Neural cell (in vitro differentiated cells): ENCODE measurements at regions not wholly inside any gene's neighbourhood (a gene's known extent, or its start where the extent isn't known, plus 50 kb on each side); places are given as distances from the start of the nearest gene placed in this dataset.

Experiments used
- CTCF ChIP-seq: fragments of 450-650 bp; IDR thresholded peaks from 2 replicates; pipeline ENCODE4 v1.5.1; 2014; ENCODE audit warnings: antibody characterized with exemption, mild to moderate bottlenecking, moderate library complexity; ENCODE audit not compliant: poor library complexity, severe bottlenecking
- EP300 ChIP-seq: fragments of 450-650 bp; conservative IDR thresholded peaks from 2 replicates; pipeline ENCODE4 v1.6.1; 2014; ENCODE audit warnings: antibody characterized with exemption, mild to moderate bottlenecking, moderate library complexity; ENCODE audit not compliant: poor library complexity, severe bottlenecking
- EZH2 ChIP-seq: fragments of 200-600, 300-800 bp; shearing (Covaris generic), sonication (generic); IDR thresholded peaks from 2 replicates; pipeline ENCODE4 v1.6.1; 2014; ENCODE audit warnings: antibody characterized with exemption, low read length, borderline replicate concordance, mild to moderate bottlenecking; ENCODE audit not compliant: insufficient read depth, poor library complexity, severe bottlenecking
- MXI1 ChIP-seq: fragments of 450-650 bp; conservative IDR thresholded peaks from 2 replicates; pipeline ENCODE4 v1.6.1; 2014; ENCODE audit warnings: antibody characterized with exemption, mild to moderate bottlenecking; ENCODE audit not compliant: poor library complexity, severe bottlenecking
- POLR2AphosphoS5 ChIP-seq: IDR thresholded peaks from 2 replicates; pipeline ENCODE4 v1.6.1; 2012
- RAD21 ChIP-seq: fragments of 450-650 bp; conservative IDR thresholded peaks from 2 replicates; pipeline ENCODE4 v1.6.1; 2014; ENCODE audit warnings: antibody characterized with exemption, mild to moderate bottlenecking, moderate library complexity
- REST ChIP-seq: IDR thresholded peaks from 2 replicates; pipeline ENCODE4 v1.6.1; 2012; ENCODE audit warnings: borderline replicate concordance
- SMC3 ChIP-seq: fragments of 450-650 bp; conservative IDR thresholded peaks from 2 replicates; pipeline ENCODE4 v1.6.1; 2014; ENCODE audit warnings: antibody characterized with exemption, mild to moderate bottlenecking, moderate library complexity; ENCODE audit not compliant: poor library complexity
- TAF1 ChIP-seq: IDR thresholded peaks from 2 replicates; pipeline ENCODE4 v1.6.1; 2012; ENCODE audit warnings: low read depth

GRCh38 chr2:164314148-164314547, 307.1 kb downstream of the GRB14 start:
- TF ChIP-seq CTCF = no peak
- TF ChIP-seq POLR2AphosphoS5 = no peak
- no peak for TF ChIP-seq REST
- no peak for TF ChIP-seq TAF1
- no peak for TF ChIP-seq MXI1
- no peak for TF ChIP-seq EP300
- no peak for TF ChIP-seq SMC3
- no peak for TF ChIP-seq EZH2
- TF ChIP-seq RAD21 = no peak
